SK-N-SH (cell line): ENCODE measurements at regions not wholly inside any gene's neighbourhood (a gene's known extent, or its start where the extent isn't known, plus 50 kb on each side); places are given as distances from the start of the nearest gene placed in this dataset.

Experiments
- CTCF ChIA-PET: fragments of 300-600, 350-600 bp; formaldehyde crosslinking; extraction: SDS; loops from one replicate; lab custom pipeline; 2021; lab: Yijun Ruan, JAX
- POLR2A ChIA-PET: fragments of 350-600 bp; sonication (Branson Sonifier 250); formaldehyde crosslinking; extraction: SDS; loops from one replicate; lab custom pipeline; 2020; ENCODE audit warnings: antibody characterized with exemption, inconsistent platforms; lab: Yijun Ruan, JAX
- DNase-seq: peaks from one replicate; pipeline ENCODE4 v3.0.0; 2012
- H2AFZ ChIP-seq: fragments of 200-600 bp; sonication (generic); 2 replicates; pipeline ENCODE4 v1.8.1; 2016; ENCODE audit warnings: antibody characterized with exemption, mild to moderate bottlenecking, low read depth
- H3F3A ChIP-seq: fragments of 200-600 bp; sonication (generic); replicated peaks from 2 replicates; pipeline ENCODE3; 2016; ENCODE audit warnings: antibody characterized with exemption, mild to moderate bottlenecking; ENCODE audit not compliant: insufficient read depth
- H3K27ac ChIP-seq, 2 experiments: fragments of 200-500 bp in 1 of 2; fragments of 200-600 bp in 1 of 2; sonication (Bioruptor generic) in 1 of 2; sonication (generic), shearing (Covaris generic) in 1 of 2; 2 replicates each; pipeline versions ENCODE4 v1.5.1 to v1.6.1; 2014 to 2016; ENCODE audit warnings: low read depth in 2 of 2, inconsistent platforms in 1 of 2, low read length in 1 of 2, mild to moderate bottlenecking in 1 of 2, mixed read lengths in 1 of 2
- H3K27me3 ChIP-seq: fragments of 200-600 bp; sonication (generic), shearing (Covaris generic); 2 replicates; pipeline ENCODE4 v1.6.1; 2016; ENCODE audit warnings: mixed run types; ENCODE audit not compliant: insufficient read depth
- H3K36me3 ChIP-seq, 2 experiments: fragments of 200-500 bp in 1 of 2; fragments of 200-600 bp in 1 of 2; sonication (Bioruptor generic) in 1 of 2; sonication (generic) in 1 of 2; replicated peaks in 1 of 2; 2 replicates each; pipeline versions ENCODE3 to v1.5.1; 2014 to 2016; ENCODE audit warnings: low read length in 1 of 2, mild to moderate bottlenecking in 1 of 2; ENCODE audit not compliant: insufficient read depth in 2 of 2, control insufficient read depth in 1 of 2
- H3K4me1 ChIP-seq, 2 experiments: fragments of 200-500 bp in 1 of 2; fragments of 200-600 bp in 1 of 2; sonication (Bioruptor generic) in 1 of 2; sonication (generic), shearing (Covaris generic) in 1 of 2; 2 replicates each; pipeline versions ENCODE4 v1.5.1 to v1.6.1; 2014 to 2016; ENCODE audit warnings: low read depth in 1 of 2, low read length in 1 of 2, mixed run types in 1 of 2; ENCODE audit not compliant: insufficient read depth in 2 of 2, control insufficient read depth in 1 of 2
- H3K4me2 ChIP-seq: fragments of 200-600 bp; sonication (generic), shearing (Covaris generic); 2 replicates; pipeline ENCODE4 v1.6.1; 2017; ENCODE audit warnings: mixed run types
- H3K4me3 ChIP-seq, 2 experiments: fragments of 200-500 bp in 1 of 2; fragments of 200-600 bp in 1 of 2; sonication (Bioruptor generic) in 1 of 2; sonication (generic), shearing (Covaris generic) in 1 of 2; 2 replicates each; pipeline versions ENCODE4 v1.5.1 to v1.8.1; 2014 to 2016; ENCODE audit warnings: low read depth in 2 of 2, inconsistent platforms in 1 of 2, low read length in 1 of 2, mild to moderate bottlenecking in 1 of 2, mixed read lengths in 1 of 2, moderate library complexity in 1 of 2
- H3K79me2 ChIP-seq: fragments of 200-600 bp; sonication (generic); 2 replicates; pipeline ENCODE4 v1.8.1; 2017; ENCODE audit warnings: mild to moderate bottlenecking; ENCODE audit not compliant: insufficient read depth
- H3K9ac ChIP-seq: fragments of 200-600 bp; sonication (generic); 2 replicates; pipeline ENCODE4 v1.6.1; 2017; ENCODE audit warnings: mixed run types
- H3K9me2 ChIP-seq: fragments of 200-600 bp; sonication (generic); 2 replicates; pipeline ENCODE4 v1.6.1; 2017; ENCODE audit warnings: mixed run types
- H3K9me3 ChIP-seq: fragments of 200-600 bp; sonication (generic); 2 replicates; pipeline ENCODE4 v1.6.1; 2017; ENCODE audit warnings: mixed run types, mild to moderate bottlenecking, moderate library complexity
- H4K20me1 ChIP-seq: fragments of 200-600 bp; sonication (generic); 2 replicates; pipeline ENCODE4 v1.6.1; 2017; ENCODE audit warnings: mild to moderate bottlenecking, mixed run types; ENCODE audit not compliant: insufficient read depth
- CTCF ChIP-seq: fragments of 200-600 bp; sonication (generic); IDR thresholded peaks from 2 replicates; pipeline ENCODE4 v1.6.1; 2017; ENCODE audit warnings: antibody characterized with exemption, mild to moderate bottlenecking, moderate library complexity
- EP300 ChIP-seq, 2 experiments: IDR thresholded peaks; 2 replicates each; pipeline versions ENCODE4 v1.4.0 to v1.6.1; 2012; ENCODE audit warnings: borderline replicate concordance in 1 of 2, low read depth in 1 of 2, low read length in 1 of 2
- FOSL2 ChIP-seq: IDR thresholded peaks from 2 replicates; pipeline ENCODE4 v1.4.0; 2012; ENCODE audit warnings: low read depth, mild to moderate bottlenecking, moderate library complexity, borderline replicate concordance
- FOXM1 ChIP-seq: IDR thresholded peaks from 2 replicates; pipeline ENCODE4 v1.4.0; 2012; ENCODE audit warnings: low read depth, mild to moderate bottlenecking
- GATA2 ChIP-seq: sonication (generic); formaldehyde crosslinking; IDR thresholded peaks from 2 replicates; pipeline ENCODE4 v1.5.0; 2020; ENCODE audit warnings: mild to moderate bottlenecking, missing genetic modification reagents
- IRF3 ChIP-seq: fragments of 150-350 bp; IDR thresholded peaks from 2 replicates; pipeline ENCODE4 v1.6.1; 2016; ENCODE audit warnings: mild to moderate bottlenecking, low read depth, low read length
- JUND ChIP-seq: IDR thresholded peaks from 2 replicates; pipeline ENCODE4 v1.4.0; 2012
- MXI1 ChIP-seq: IDR thresholded peaks from 2 replicates; pipeline ENCODE4 v1.6.1; 2012; ENCODE audit warnings: mild to moderate bottlenecking, low read depth, low read length, improper control_type of control experiment
- NRF1 ChIP-seq: IDR thresholded peaks from 2 replicates; pipeline ENCODE4 v1.6.1; 2012; ENCODE audit warnings: low read depth, mild to moderate bottlenecking, low read length
- PBX3 ChIP-seq: IDR thresholded peaks from 2 replicates; pipeline ENCODE4; 2012
- POLR2AphosphoS5 ChIP-seq: IDR thresholded peaks from 2 replicates; pipeline ENCODE4 v1.6.1; 2012; ENCODE audit warnings: low read depth, low read length
- REST ChIP-seq: IDR thresholded peaks from 2 replicates; pipeline ENCODE4 v1.6.1; 2012; ENCODE audit warnings: mild to moderate bottlenecking, low read depth, low read length, moderate library complexity
- RXRA ChIP-seq: IDR thresholded peaks from 2 replicates; pipeline ENCODE4 v1.4.0; 2012; ENCODE audit warnings: low read depth, mild to moderate bottlenecking, borderline replicate concordance
- TAF1 ChIP-seq: IDR thresholded peaks from 2 replicates; pipeline ENCODE4 v1.6.1; 2012; ENCODE audit warnings: low read depth, mild to moderate bottlenecking, low read length, moderate library complexity, borderline replicate concordance
- USF1 ChIP-seq: IDR thresholded peaks from 2 replicates; pipeline ENCODE4 v1.4.0; 2012; ENCODE audit warnings: low read depth, borderline replicate concordance
- USF2 ChIP-seq: fragments of 150-350 bp; IDR thresholded peaks from 2 replicates; pipeline ENCODE4 v1.6.1; 2017; ENCODE audit warnings: antibody characterized with exemption, low read length, low read depth, borderline replicate concordance
- WGBS: methylation state at CpG from one replicate; pipeline ENCODE4 v1.1.6; 2017; ENCODE audit warnings: low lambda C conversion rate; 5-methylcytosine and 5-hydroxymethylcytosine counted together

GRCh38 chr7:155228459-155228845 is 69.2 kb upstream of the INSIG1 start:
- no peak overlapping the region for H3K4me3 ChIP-seq
- no peak for TF ChIP-seq EP300 (IDR thresholded peaks at IDR 0.05; ENCODE audit: borderline replicate concordance in 1 of 2, low read depth in 1 of 2, low read length in 1 of 2)
- TF ChIP-seq REST, result no peak
- TF ChIP-seq JUND, result no peak
- no peak for TF ChIP-seq POLR2AphosphoS5
- no peak for TF ChIP-seq NRF1
- no peak for TF ChIP-seq TAF1
- H3K9ac ChIP-seq, result no peak overlapping the region
- H3K36me3 ChIP-seq, result no peaks in the 10 kb centered on the region
- H4K20me1 ChIP-seq, result no peaks in the 10 kb centered on the region
- H3K79me2 ChIP-seq, result no peaks in the 10 kb centered on the region
- H3K9me2 ChIP-seq, result no peaks in the 10 kb centered on the region
- ChIA-PET POLR2A (interaction anchor here (0.7 kb wide), 1 partner anchor 69 kb away, joined by 4 read pairs; no protein-coding TSS in a partner anchor), CTCF (interaction anchor here (0.9 to 5.2 kb wide), 5 partner anchors 9 to 116 kb away, joined by 3 to 27 read pairs (median 3); no protein-coding TSS in a partner anchor)
- H3K9me3 ChIP-seq, result no peaks in the 10 kb centered on the region
- WGBS, result 85% methylated on average over 8 of the region's 8 CpGs
- H3F3A ChIP-seq, result no peaks in the 10 kb centered on the region
- H3K4me2 ChIP-seq, result no peak overlapping the region
- H3K27me3 ChIP-seq, result no peaks in the 10 kb centered on the region
- no peak overlapping the region for H2AFZ ChIP-seq
- H3K4me1 ChIP-seq, result peaks cover 5 to 25% of the 10 kb centered on the region in 2 experiments; a peak in 2 of 4 replicates
- DNase-seq, result no peak
- no peak overlapping the region for H3K27ac ChIP-seq

- Histone ChIP-seq H3F3A (no peaks in the 10 kb centered on the region), H3K27ac (no peak overlapping the region), H3K4me2 (no peak overlapping the region), H3K36me3 (no peaks in the 10 kb centered on the region), H3K9me2 (no peaks in the 10 kb centered on the region), H3K9ac (no peak overlapping the region), H3K4me1 (peaks cover 5 to 25% of the 10 kb centered on the region in 2 experiments; a peak in 2 of 4 replicates), H3K79me2 (no peaks in the 10 kb centered on the region), H3K27me3 (no peaks in the 10 kb centered on the region), H3K4me3 (no peak overlapping the region), H3K9me3 (no peaks in the 10 kb centered on the region), H2AFZ (no peak overlapping the region), H4K20me1 (no peaks in the 10 kb centered on the region)
- ChIA-PET CTCF (interaction anchor here (0.9 to 5.2 kb wide), 6 partner anchors 9 to 116 kb away, joined by 3 to 27 read pairs (median 5); no protein-coding TSS in a partner anchor), POLR2A (interaction anchor here (0.7 kb wide), 1 partner anchor 68 kb away, joined by 4 read pairs; no protein-coding TSS in a partner anchor)
- TF ChIP-seq FOSL2 (no peak), IRF3 (no peak), MXI1 (no peak), USF1 (no peak), USF2 (no peak), RXRA (no peak), PBX3 (no peak), GATA2 (CRISPR knock-in tag) (no peak), CTCF (no peak), FOXM1 (no peak)
- DNase-seq, result no peak
- WGBS, result 90% methylated on average over 9 of the region's 9 CpGs
Measured at GRCh38 chr7:155228894-155229293, 68.8 kb upstream of the INSIG1 start.
